H1 (cell line): ENCODE measurements at regions not wholly inside any gene's neighbourhood (a gene's known extent, or its start where the extent isn't known, plus 50 kb on each side); places are given as distances from the start of the nearest gene placed in this dataset.

Experiments used
- CTCF ChIA-PET: fragments of 300-600 bp; sonication (Branson Sonifier 250); formaldehyde crosslinking; loops from one replicate; lab custom pipeline; 2021; ENCODE audit not compliant: partially characterized antibody; lab: Charles Lee
- POLR2A ChIA-PET: fragments of 300-600 bp; sonication (Branson Sonifier 250); formaldehyde crosslinking; loops from one replicate; lab custom pipeline; 2021; ENCODE audit warnings: inconsistent platforms; ENCODE audit not compliant: partially characterized antibody; lab: Charles Lee
- DNase-seq, 2 experiments: peaks; one replicate each; pipeline versions ENCODE4 v3.0.0 to v3.0.0-alpha.2; 2010 to 2022; ENCODE audit warnings: low spot score in 2 of 2, low read depth in 1 of 2, mixed read lengths in 1 of 2
- FAIRE-seq: peaks from 2 replicates; lab custom pipeline; 2011; peaks lifted over from hg19 to GRCh38; lab: Jason Lieb, UNC
- H2AFZ ChIP-seq: 2 replicates; pipeline ENCODE4 v1.8.1; 2012; ENCODE audit warnings: low read length, inconsistent platforms
- H2AK5ac ChIP-seq: 2 replicates; pipeline ENCODE4 v1.6.1; 2013; ENCODE audit warnings: low read depth, low read length
- H2BK120ac ChIP-seq: replicated peaks from 2 replicates; pipeline ENCODE3; 2013; ENCODE audit warnings: low read depth, low read length, inconsistent platforms
- H2BK12ac ChIP-seq: 2 replicates; pipeline ENCODE4 v1.6.1; 2013; ENCODE audit warnings: low read depth, low read length
- H2BK15ac ChIP-seq: 2 replicates; pipeline ENCODE4 v1.6.1; 2013; ENCODE audit warnings: low read length
- H2BK20ac ChIP-seq: 2 replicates; pipeline ENCODE4 v1.6.1; 2013; ENCODE audit warnings: low read length
- H2BK5ac ChIP-seq: 2 replicates; pipeline ENCODE4 v1.6.1; 2013; ENCODE audit warnings: low read depth, low read length
- H3K14ac ChIP-seq: 2 replicates; pipeline ENCODE4 v1.6.1; 2013; ENCODE audit warnings: inconsistent platforms; ENCODE audit not compliant: insufficient read length
- H3K18ac ChIP-seq: 2 replicates; pipeline ENCODE4 v1.6.1; 2013; ENCODE audit warnings: low read length; ENCODE audit errors: extremely low read depth
- H3K23ac ChIP-seq: 2 replicates; pipeline ENCODE4 v1.6.1; 2013; ENCODE audit warnings: inconsistent platforms; ENCODE audit not compliant: insufficient read length
- H3K23me2 ChIP-seq: 2 replicates; pipeline ENCODE4 v1.6.1; 2013; ENCODE audit warnings: low read depth, low read length
- H3K27ac ChIP-seq: 2 replicates; pipeline ENCODE4 v1.6.1; 2011; ENCODE audit warnings: low read depth, low read length, inconsistent platforms
- H3K27me3 ChIP-seq, 4 experiments: replicated peaks in 1 of 4; 1 replicate in 1 of 4; 2 replicates in 3 of 4; pipeline versions ENCODE4 v1.6.1 to v1.8.1; 2011 to 2013; ENCODE audit warnings: low read length in 3 of 4, mild to moderate bottlenecking in 3 of 4, inconsistent platforms in 2 of 4, mixed read lengths in 2 of 4, moderate library complexity in 1 of 4; ENCODE audit not compliant: control insufficient read depth in 3 of 4, insufficient read depth in 3 of 4; ENCODE audit errors: extremely low read depth in 1 of 4
- H3K36me3 ChIP-seq, 4 experiments: 2 replicates each; pipeline versions ENCODE4 v1.6.1 to v1.8.1; 2011 to 2013; ENCODE audit warnings: mild to moderate bottlenecking in 4 of 4, low read length in 3 of 4, moderate library complexity in 2 of 4, control low read depth in 1 of 4, inconsistent platforms in 1 of 4; ENCODE audit not compliant: insufficient read depth in 4 of 4, control insufficient read depth in 2 of 4
- H3K4ac ChIP-seq: replicated peaks from 2 replicates; pipeline ENCODE3; 2013; ENCODE audit warnings: low read length, low read depth, mixed read lengths, inconsistent platforms; ENCODE audit not compliant: insufficient read length
- H3K4me1 ChIP-seq, 4 experiments: replicated peaks in 1 of 4; 1 replicate in 1 of 4; 2 replicates in 3 of 4; pipeline versions ENCODE4 v1.6.1 to v1.8.1; 2011 to 2013; ENCODE audit warnings: low read length in 3 of 4, inconsistent platforms in 2 of 4, mixed read lengths in 1 of 4; ENCODE audit not compliant: insufficient read depth in 4 of 4, control insufficient read depth in 3 of 4
- H3K4me2 ChIP-seq, 2 experiments: 2 replicates each; pipeline versions ENCODE4 v1.6.1 to v1.8.1; 2011 to 2013; ENCODE audit warnings: low read depth in 2 of 2, low read length in 2 of 2, control low read depth in 1 of 2, inconsistent platforms in 1 of 2, mild to moderate bottlenecking in 1 of 2; ENCODE audit not compliant: insufficient read depth in 1 of 2
- H3K4me3 ChIP-seq, 4 experiments: fragments of 200-600, 300-600 bp in 1 of 4; sonication (generic), shearing (Covaris generic), sonication (Bioruptor Twin) in 1 of 4; 2 replicates each; pipeline versions ENCODE4 v1.5.1 to v1.8.1; 2011 to 2016; ENCODE audit warnings: low read length in 4 of 4, low read depth in 3 of 4, control low read depth in 2 of 4, inconsistent platforms in 2 of 4, mild to moderate bottlenecking in 2 of 4, mixed read lengths in 1 of 4, moderate library complexity in 1 of 4; ENCODE audit not compliant: insufficient read depth in 2 of 4; ENCODE audit errors: extremely low read depth in 1 of 4
- H3K56ac ChIP-seq: replicated peaks from 2 replicates; pipeline ENCODE3; 2013; ENCODE audit warnings: low read depth, mild to moderate bottlenecking, mixed read lengths, low read length, inconsistent platforms; ENCODE audit not compliant: insufficient read length
- H3K79me1 ChIP-seq: 2 replicates; pipeline ENCODE4 v1.6.1; 2013; ENCODE audit warnings: low read depth, low read length, control low read depth
- H3K79me2 ChIP-seq, 2 experiments: 2 replicates each; pipeline versions ENCODE4 v1.6.1 to v1.8.1; 2012 to 2013; ENCODE audit warnings: low read length in 2 of 2, mild to moderate bottlenecking in 2 of 2, inconsistent platforms in 1 of 2; ENCODE audit not compliant: insufficient read depth in 2 of 2, control insufficient read depth in 1 of 2
- H3K9ac ChIP-seq, 4 experiments: replicated peaks in 1 of 4; 1 replicate in 1 of 4; 2 replicates in 3 of 4; pipeline versions ENCODE4 v1.6.1 to v1.8.1; 2011 to 2013; ENCODE audit warnings: low read depth in 3 of 4, low read length in 3 of 4, control low read depth in 2 of 4, mild to moderate bottlenecking in 2 of 4, moderate library complexity in 2 of 4, inconsistent platforms in 1 of 4; ENCODE audit errors: extremely low read depth in 1 of 4
- H3K9me3 ChIP-seq, 2 experiments: 2 replicates each; pipeline versions ENCODE4 v1.6.1 to v1.8.1; 2012 to 2013; ENCODE audit warnings: mild to moderate bottlenecking in 2 of 2, moderate library complexity in 2 of 2, control low read depth in 1 of 2, inconsistent platforms in 1 of 2, low read depth in 1 of 2, low read length in 1 of 2, mixed read lengths in 1 of 2; ENCODE audit not compliant: insufficient read depth in 2 of 2
- H4K20me1 ChIP-seq, 2 experiments: replicated peaks in 1 of 2; 2 replicates each; pipeline versions ENCODE3 to v1.8.1; 2011 to 2013; ENCODE audit warnings: inconsistent platforms in 2 of 2, low read length in 2 of 2, mild to moderate bottlenecking in 1 of 2; ENCODE audit not compliant: insufficient read depth in 2 of 2, control insufficient read depth in 1 of 2
- H4K5ac ChIP-seq: 2 replicates; pipeline ENCODE4 v1.6.1; 2013; ENCODE audit warnings: low read length, low read depth, mixed read lengths, inconsistent platforms; ENCODE audit not compliant: insufficient read length
- H4K8ac ChIP-seq: 2 replicates; pipeline ENCODE4 v1.8.0; 2013; ENCODE audit warnings: mild to moderate bottlenecking, moderate library complexity, low read length, inconsistent platforms; ENCODE audit not compliant: insufficient read depth; ENCODE audit errors: extremely low read depth
- H4K91ac ChIP-seq: replicated peaks from 2 replicates; pipeline ENCODE3; 2013; ENCODE audit warnings: low read length, mixed read lengths, inconsistent platforms; ENCODE audit not compliant: insufficient read length
- EP300 ChIP-seq, 2 experiments: IDR thresholded peaks; 1 replicate in 1 of 2; 2 replicates in 1 of 2; pipeline ENCODE4 v1.6.1; 2011 to 2012; ENCODE audit warnings: low read depth in 2 of 2, low read length in 2 of 2, mild to moderate bottlenecking in 2 of 2, borderline replicate concordance in 1 of 2, inconsistent platforms in 1 of 2, moderate library complexity in 1 of 2
- JUN ChIP-seq: IDR thresholded peaks from 2 replicates; pipeline ENCODE4 v1.6.1; 2011; ENCODE audit warnings: low read depth, mild to moderate bottlenecking, improper control_type of control experiment, low read length
- RAD21 ChIP-seq, 2 experiments: IDR thresholded peaks in 1 of 2; conservative IDR thresholded peaks in 1 of 2; 2 replicates each; pipeline ENCODE4 v1.6.1; 2011; ENCODE audit warnings: low read depth in 2 of 2, low read length in 2 of 2, improper control_type of control experiment in 1 of 2, inconsistent platforms in 1 of 2, mild to moderate bottlenecking in 1 of 2, moderate library complexity in 1 of 2
- WGBS, 2 experiments: shearing (Covaris generic) in 1 of 2; methylation state at CpG; one replicate each; pipeline versions ENCODE4 v1.1.6 to v1.1.7; 2013 to 2015; ENCODE audit warnings: low lambda C conversion rate in 2 of 2, mixed read lengths in 2 of 2, inconsistent platforms in 1 of 2, low coverage in 1 of 2, missing lambda C conversion rate in 1 of 2; ENCODE audit not compliant: insufficient replicate concordance in 2 of 2, insufficient coverage in 1 of 2, insufficient read length in 1 of 2; ENCODE audit errors: extremely low coverage in 1 of 2, missing lambda C conversion rate in 1 of 2; 5-methylcytosine and 5-hydroxymethylcytosine counted together

GRCh38 chrY:19498556-19498955 is 246.0 kb downstream of the KDM5D start:
- Histone ChIP-seq H2AK5ac (no peak overlapping the region), H3K18ac (no peak overlapping the region), H3K9ac (no peak overlapping the region), H3K23ac (no peak overlapping the region), H3K4me1 (no peaks in the 10 kb centered on the region), H3K27ac (no peak overlapping the region), H4K20me1 (no peaks in the 10 kb centered on the region), H3K9me3 (no peaks in the 10 kb centered on the region), H4K91ac (no peak overlapping the region), H4K8ac (no peak overlapping the region), H3K23me2 (no peaks in the 10 kb centered on the region), H3K56ac (no peak overlapping the region), H3K4me2 (no peak overlapping the region), H3K4ac (no peak overlapping the region), H2BK15ac (no peak overlapping the region), H2BK120ac (no peak overlapping the region), H3K14ac (no peak overlapping the region), H3K36me3 (no peaks in the 10 kb centered on the region), H2BK20ac (no peak overlapping the region), H2BK12ac (no peak overlapping the region), H3K27me3 (no peaks in the 10 kb centered on the region), H2AFZ (no peak overlapping the region), H4K5ac (no peak overlapping the region), H3K4me3 (no peak overlapping the region), H3K79me2 (no peaks in the 10 kb centered on the region), H2BK5ac (no peak overlapping the region), H3K79me1 (no peaks in the 10 kb centered on the region)
- TF ChIP-seq EP300 (IDR thresholded peaks at IDR 0.05; ENCODE audit: borderline replicate concordance in 1 of 2, low read depth in 2 of 2, low read length in 2 of 2) (no peak), JUN (no peak), RAD21 (IDR thresholded peaks at IDR 0.05 in 1 of 2, conservative IDR thresholded peaks at IDR 0.05 in 1 of 2; ENCODE audit: low read depth in 2 of 2, low read length in 2 of 2) (no peak)
- ChIA-PET CTCF (no interaction called here), POLR2A (no interaction called here)
- DNase-seq, result no peak
- no peak for FAIRE-seq
- WGBS, 2 experiments, result 93% methylated on average over 4 of the region's 5 CpGs; no CpG with 5 or more reads in 1 of the 2 experiments
